Activated CD4-positive, alpha-beta memory T cell treated with anti-CD3 and anti-CD28 coated beads for 36 hours (primary cell): ENCODE measurements at regions not wholly inside any gene's neighbourhood (a gene's known extent, or its start where the extent isn't known, plus 50 kb on each side); places are given as distances from the start of the nearest gene placed in this dataset.
A peak's percentile ranks its signal among the peaks of the same experiment; 100 is the strongest.

Source experiments
- CTCF ChIA-PET: fragments of 350-600 bp; sonication (Branson Sonifier 250); formaldehyde crosslinking; loops from one replicate; lab custom pipeline; 2021; ENCODE audit warnings: antibody characterized with exemption, inconsistent platforms; lab: Charles Lee
- POLR2A ChIA-PET: fragments of 350-600 bp; sonication (Branson Sonifier 250); formaldehyde crosslinking; loops from one replicate; lab custom pipeline; 2021; ENCODE audit warnings: antibody characterized with exemption; lab: Charles Lee
- DNase-seq: peaks from one replicate; pipeline ENCODE4 v3.0.0-alpha.2; 2020
- H3K27ac Mint-ChIP-seq: one replicate; pipeline ENCODE4 v1.8.0; 2021; ENCODE audit warnings: mixed read lengths
- H3K27me3 Mint-ChIP-seq: one replicate; pipeline ENCODE4 v1.8.0; 2021; ENCODE audit warnings: mixed read lengths
- H3K36me3 Mint-ChIP-seq: one replicate; pipeline ENCODE4 v1.8.0; 2021; ENCODE audit warnings: mixed read lengths
- H3K4me1 Mint-ChIP-seq: one replicate; pipeline ENCODE4 v1.8.0; 2021; ENCODE audit warnings: low read depth, mixed read lengths
- H3K4me3 Mint-ChIP-seq: one replicate; pipeline ENCODE4 v1.8.0; 2021; ENCODE audit warnings: mild to moderate bottlenecking, mixed read lengths
- H3K9me3 Mint-ChIP-seq: one replicate; pipeline ENCODE4 v1.8.0; 2021; ENCODE audit warnings: mixed read lengths
- intact Hi-C: fragments of 100-400 bp; cut with micrococcal nuclease; formaldehyde crosslinking; loops from one replicate; pipeline ENCODE4 v1.15.1; 2023

- ChIA-PET CTCF (no interaction called here), POLR2A (no interaction called here)
- Mint-ChIP-seq H3K4me3 (no peak overlapping the region), H3K27ac (no peak overlapping the region), H3K36me3 (no peaks in the 10 kb centered on the region), H3K9me3 (no peaks in the 10 kb centered on the region), H3K4me1 (peaks cover 5% of the 10 kb centered on the region), H3K27me3 (peaks cover 2% of the 10 kb centered on the region)
- intact Hi-C loops: no loop called here
- DNase-seq: peak; percentile 54
Measured at GRCh38 chr9:90287567-90288274, 354.9 kb downstream of the DIRAS2 start.

- Mint-ChIP-seq H3K27me3 (peaks cover 3% of the 10 kb centered on the region), H3K4me3 (no peak overlapping the region), H3K36me3 (no peaks in the 10 kb centered on the region), H3K27ac (no peak overlapping the region), H3K4me1 (peaks cover 5% of the 10 kb centered on the region), H3K9me3 (no peaks in the 10 kb centered on the region)
- ChIA-PET CTCF (no interaction called here), POLR2A (no interaction called here)
- no peak for DNase-seq
- intact Hi-C loops: no loop called here
Measured at GRCh38 chr9:90288275-90288639, 354.4 kb downstream of the DIRAS2 start.

GRCh38 chr9:90290716-90291485 is 351.7 kb downstream of the DIRAS2 start:
- H3K27ac Mint-ChIP-seq: no peak overlapping the region
- intact Hi-C loops: no loop called here
- no peak for DNase-seq
- H3K36me3 Mint-ChIP-seq: no peaks in the 10 kb centered on the region
- peaks cover 4% of the 10 kb centered on the region for H3K27me3 Mint-ChIP-seq
- ChIA-PET POLR2A (no interaction called here), CTCF (interaction anchor here (0.6 kb wide), 1 partner anchor 10 kb away, joined by 3 read pairs; no protein-coding TSS in a partner anchor)
- peaks cover 5% of the 10 kb centered on the region for H3K4me1 Mint-ChIP-seq
- no peak overlapping the region for H3K4me3 Mint-ChIP-seq
- no peaks in the 10 kb centered on the region for H3K9me3 Mint-ChIP-seq

- POLR2A ChIA-PET: no interaction called here
- H3K9me3 Mint-ChIP-seq: no peaks in the 10 kb centered on the region
- H3K36me3 Mint-ChIP-seq: no peaks in the 10 kb centered on the region
- no peaks in the 10 kb centered on the region for H3K4me1 Mint-ChIP-seq
- H3K27ac Mint-ChIP-seq: no peak overlapping the region
- CTCF ChIA-PET: no interaction called here
- intact Hi-C loops: no loop called here
- no peak for DNase-seq
- peaks cover 9% of the 10 kb centered on the region for H3K27me3 Mint-ChIP-seq
- H3K4me3 Mint-ChIP-seq: no peak overlapping the region
Measured at GRCh38 chr9:90296539-90296938, 346.1 kb downstream of the DIRAS2 start.

- Mint-ChIP-seq H3K27me3 (peaks cover 25% of the 10 kb centered on the region), H3K9me3 (no peaks in the 10 kb centered on the region), H3K4me3 (no peak overlapping the region), H3K36me3 (no peaks in the 10 kb centered on the region), H3K4me1 (no peaks in the 10 kb centered on the region), H3K27ac (no peak overlapping the region)
- POLR2A ChIA-PET: no interaction called here
- CTCF ChIA-PET: no interaction called here
- no peak for DNase-seq
- intact Hi-C loops: no loop called here
Measured at GRCh38 chr9:90299968-90300367, 342.7 kb downstream of the DIRAS2 start.

- Mint-ChIP-seq H3K4me3 (no peak overlapping the region), H3K36me3 (no peaks in the 10 kb centered on the region), H3K9me3 (no peaks in the 10 kb centered on the region), H3K27me3 (peaks cover 31% of the 10 kb centered on the region), H3K27ac (no peak overlapping the region), H3K4me1 (no peaks in the 10 kb centered on the region)
- DNase-seq: no peak
- ChIA-PET POLR2A (no interaction called here), CTCF (no interaction called here)
- intact Hi-C loops: no loop called here
Measured at GRCh38 chr9:90300611-90301276, 341.9 kb downstream of the DIRAS2 start.

- CTCF ChIA-PET: no interaction called here
- Mint-ChIP-seq H3K9me3 (no peaks in the 10 kb centered on the region), H3K4me1 (no peaks in the 10 kb centered on the region), H3K27me3 (peaks cover 30% of the 10 kb centered on the region), H3K27ac (no peak overlapping the region), H3K4me3 (no peak overlapping the region), H3K36me3 (no peaks in the 10 kb centered on the region)
- DNase-seq: no peak
- intact Hi-C loops: no loop called here
- POLR2A ChIA-PET: no interaction called here
Measured at GRCh38 chr9:90301277-90301653, 341.4 kb downstream of the DIRAS2 start.

GRCh38 chr9:90303655-90304054 is 339.0 kb downstream of the DIRAS2 start:
- no peak overlapping the region for H3K27ac Mint-ChIP-seq
- POLR2A ChIA-PET: no interaction called here
- peaks cover 30% of the 10 kb centered on the region for H3K27me3 Mint-ChIP-seq
- H3K9me3 Mint-ChIP-seq: no peaks in the 10 kb centered on the region
- no peak for DNase-seq
- H3K36me3 Mint-ChIP-seq: no peaks in the 10 kb centered on the region
- CTCF ChIA-PET: no interaction called here
- intact Hi-C loops: no loop called here
- H3K4me3 Mint-ChIP-seq: no peak overlapping the region
- no peaks in the 10 kb centered on the region for H3K4me1 Mint-ChIP-seq

- Mint-ChIP-seq H3K36me3 (no peaks in the 10 kb centered on the region), H3K27me3 (peaks cover 27% of the 10 kb centered on the region), H3K9me3 (no peaks in the 10 kb centered on the region), H3K27ac (no peak overlapping the region), H3K4me1 (no peaks in the 10 kb centered on the region), H3K4me3 (no peak overlapping the region)
- intact Hi-C loops: no loop called here
- POLR2A ChIA-PET: no interaction called here
- CTCF ChIA-PET: no interaction called here
- DNase-seq: no peak
Measured at GRCh38 chr9:90306158-90306557, 336.5 kb downstream of the DIRAS2 start.

- H3K9me3 Mint-ChIP-seq: no peaks in the 10 kb centered on the region
- H3K27ac Mint-ChIP-seq: no peak overlapping the region
- DNase-seq: no peak
- ChIA-PET POLR2A (no interaction called here), CTCF (no interaction called here)
- no peaks in the 10 kb centered on the region for H3K36me3 Mint-ChIP-seq
- intact Hi-C loops: no loop called here
- peaks cover 27% of the 10 kb centered on the region for H3K27me3 Mint-ChIP-seq
- H3K4me3 Mint-ChIP-seq: no peak overlapping the region
- H3K4me1 Mint-ChIP-seq: peaks cover 2% of the 10 kb centered on the region
Measured at GRCh38 chr9:90307167-90307833, 335.3 kb downstream of the DIRAS2 start.

- Mint-ChIP-seq H3K4me3 (no peak overlapping the region), H3K4me1 (peaks cover 2% of the 10 kb centered on the region), H3K27ac (no peak overlapping the region), H3K36me3 (no peaks in the 10 kb centered on the region), H3K27me3 (peaks cover 27% of the 10 kb centered on the region), H3K9me3 (no peaks in the 10 kb centered on the region)
- ChIA-PET CTCF (interaction anchor here (1.6 kb wide), 1 partner anchor 10 kb away, joined by 3 read pairs; no protein-coding TSS in a partner anchor), POLR2A (no interaction called here)
- DNase-seq: no peak
- intact Hi-C loops: no loop called here
Measured at GRCh38 chr9:90307891-90308290, 334.7 kb downstream of the DIRAS2 start.

GRCh38 chr9:90308691-90309090 is 333.9 kb downstream of the DIRAS2 start:
- peaks cover 22% of the 10 kb centered on the region for H3K27me3 Mint-ChIP-seq

More at GRCh38 chr9:90308691-90309090, 333.9 kb downstream of the DIRAS2 start:
- DNase-seq: no peak
- POLR2A ChIA-PET: no interaction called here
- Mint-ChIP-seq H3K4me1 (peaks cover 2% of the 10 kb centered on the region), H3K36me3 (no peaks in the 10 kb centered on the region), H3K9me3 (no peaks in the 10 kb centered on the region), H3K27ac (no peak overlapping the region), H3K4me3 (no peak overlapping the region)
- CTCF ChIA-PET: interaction anchor here (1.6 kb wide), 1 partner anchor 9 kb away, joined by 3 read pairs; no protein-coding TSS in a partner anchor
- intact Hi-C loops: no loop called here
